BE2C (cell line): ENCODE measurements at regions not wholly inside any gene's neighbourhood (a gene's known extent, or its start where the extent isn't known, plus 50 kb on each side); places are given as distances from the start of the nearest gene placed in this dataset.

Experiments used
- DNase-seq: peaks from one replicate; pipeline ENCODE4 v3.0.0-alpha.2; 2020
- H3K27me3 ChIP-seq: fragments of 250-450 bp; sonication (Bioruptor Pico); 2 replicates; pipeline ENCODE4 v1.5.1; 2020; ENCODE audit warnings: mild to moderate bottlenecking
- H3K36me3 ChIP-seq: fragments of 250-450 bp; sonication (Bioruptor Pico); 2 replicates; pipeline ENCODE4 v1.5.1; 2020; ENCODE audit warnings: mild to moderate bottlenecking
- H3K4me1 ChIP-seq: fragments of 250-450 bp; sonication (Bioruptor Pico); 2 replicates; pipeline ENCODE4 v1.5.1; 2020
- H3K4me3 ChIP-seq: 2 replicates; pipeline ENCODE4 v1.5.1; 2011; ENCODE audit warnings: low read depth, low read length
- H3K9me3 ChIP-seq: fragments of 250-450 bp; sonication (Bioruptor Pico); 2 replicates; pipeline ENCODE4 v1.5.1; 2020
- TF ChIP-seq, protein P1 (sequence below): IDR thresholded peaks from 2 replicates; pipeline ENCODE4 v1.5.1; 2012; ENCODE audit warnings: mild to moderate bottlenecking, low read depth, low read length

DNA sequence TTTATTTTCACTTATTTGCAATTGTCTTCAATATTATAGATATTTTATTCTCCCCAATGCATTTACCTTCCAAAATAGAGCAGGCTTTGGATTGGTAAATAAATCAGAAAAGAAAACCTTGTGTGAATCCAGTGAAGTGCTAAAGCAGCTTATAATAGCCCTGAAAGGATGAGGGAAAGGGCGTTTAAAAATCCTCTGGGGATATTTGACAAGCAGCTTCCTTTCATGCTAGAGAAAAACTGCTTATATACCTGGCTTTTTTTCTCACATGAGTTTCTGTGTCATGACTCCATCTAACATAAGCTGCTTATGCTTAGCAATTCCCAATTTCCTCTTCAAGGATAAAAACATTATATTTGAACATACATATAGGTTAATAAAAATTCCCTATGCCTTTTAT is 221.6 kb upstream of the SEMA3E start:
- Histone ChIP-seq H3K4me1 (no peaks in the 10 kb centered on the region), H3K36me3 (no peaks in the 10 kb centered on the region), H3K27me3 (no peaks in the 10 kb centered on the region), H3K9me3 (no peaks in the 10 kb centered on the region), H3K4me3 (no peak overlapping the region)
- TF ChIP-seq, protein P1, sequence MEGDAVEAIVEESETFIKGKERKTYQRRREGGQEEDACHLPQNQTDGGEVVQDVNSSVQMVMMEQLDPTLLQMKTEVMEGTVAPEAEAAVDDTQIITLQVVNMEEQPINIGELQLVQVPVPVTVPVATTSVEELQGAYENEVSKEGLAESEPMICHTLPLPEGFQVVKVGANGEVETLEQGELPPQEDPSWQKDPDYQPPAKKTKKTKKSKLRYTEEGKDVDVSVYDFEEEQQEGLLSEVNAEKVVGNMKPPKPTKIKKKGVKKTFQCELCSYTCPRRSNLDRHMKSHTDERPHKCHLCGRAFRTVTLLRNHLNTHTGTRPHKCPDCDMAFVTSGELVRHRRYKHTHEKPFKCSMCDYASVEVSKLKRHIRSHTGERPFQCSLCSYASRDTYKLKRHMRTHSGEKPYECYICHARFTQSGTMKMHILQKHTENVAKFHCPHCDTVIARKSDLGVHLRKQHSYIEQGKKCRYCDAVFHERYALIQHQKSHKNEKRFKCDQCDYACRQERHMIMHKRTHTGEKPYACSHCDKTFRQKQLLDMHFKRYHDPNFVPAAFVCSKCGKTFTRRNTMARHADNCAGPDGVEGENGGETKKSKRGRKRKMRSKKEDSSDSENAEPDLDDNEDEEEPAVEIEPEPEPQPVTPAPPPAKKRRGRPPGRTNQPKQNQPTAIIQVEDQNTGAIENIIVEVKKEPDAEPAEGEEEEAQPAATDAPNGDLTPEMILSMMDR, result no peak
- no peak for DNase-seq

DNA sequence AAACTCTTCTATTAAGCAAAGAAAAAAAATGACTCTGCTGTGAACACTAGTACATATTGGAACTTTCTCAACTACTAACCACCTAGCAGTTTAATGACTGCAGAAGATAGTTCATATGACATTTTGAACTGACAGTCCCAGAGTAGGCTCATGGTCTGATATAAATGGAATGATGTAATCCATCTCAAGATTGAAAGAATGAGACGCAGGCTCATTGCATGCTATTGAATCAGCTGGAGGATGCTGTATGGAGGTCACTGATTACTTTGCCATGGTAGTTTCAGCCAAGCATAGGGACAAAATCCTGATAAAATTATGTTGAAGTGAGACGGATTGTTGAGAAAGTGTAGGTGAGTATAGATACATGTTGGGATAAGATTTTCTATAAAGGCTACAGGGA is 217.6 kb upstream of the SEMA3E start:
- TF ChIP-seq, protein P1, result no peak
- no peaks in the 10 kb centered on the region for H3K27me3 ChIP-seq
- DNase-seq, result no peak
- H3K9me3 ChIP-seq, result no peaks in the 10 kb centered on the region
- H3K4me1 ChIP-seq, result no peaks in the 10 kb centered on the region
- no peaks in the 10 kb centered on the region for H3K36me3 ChIP-seq
- no peak overlapping the region for H3K4me3 ChIP-seq

DNA sequence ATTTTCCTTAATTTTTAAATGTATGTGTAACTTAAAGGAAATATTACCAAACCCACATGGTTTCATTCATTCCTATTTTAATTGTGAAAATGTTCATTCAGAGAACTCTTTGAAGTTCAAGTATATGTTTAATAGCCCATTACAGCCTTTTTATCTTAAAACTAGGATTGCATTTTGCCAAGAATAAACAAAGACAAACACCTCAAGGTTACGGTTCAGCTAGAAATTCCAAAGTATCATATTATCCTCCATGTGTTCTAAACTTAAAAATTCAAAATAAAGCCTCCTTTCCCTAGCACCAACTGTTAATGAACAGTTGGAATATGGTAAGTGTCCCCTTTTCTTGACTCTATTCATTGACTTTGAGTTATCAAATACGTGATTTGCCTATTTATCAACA is 215.6 kb upstream of the SEMA3E start:
- no peaks in the 10 kb centered on the region for H3K36me3 ChIP-seq
- no peak overlapping the region for H3K4me3 ChIP-seq
- TF ChIP-seq, protein P1, result no peak
- no peaks in the 10 kb centered on the region for H3K9me3 ChIP-seq
- H3K27me3 ChIP-seq, result no peaks in the 10 kb centered on the region
- no peaks in the 10 kb centered on the region for H3K4me1 ChIP-seq
- no peak for DNase-seq

DNA sequence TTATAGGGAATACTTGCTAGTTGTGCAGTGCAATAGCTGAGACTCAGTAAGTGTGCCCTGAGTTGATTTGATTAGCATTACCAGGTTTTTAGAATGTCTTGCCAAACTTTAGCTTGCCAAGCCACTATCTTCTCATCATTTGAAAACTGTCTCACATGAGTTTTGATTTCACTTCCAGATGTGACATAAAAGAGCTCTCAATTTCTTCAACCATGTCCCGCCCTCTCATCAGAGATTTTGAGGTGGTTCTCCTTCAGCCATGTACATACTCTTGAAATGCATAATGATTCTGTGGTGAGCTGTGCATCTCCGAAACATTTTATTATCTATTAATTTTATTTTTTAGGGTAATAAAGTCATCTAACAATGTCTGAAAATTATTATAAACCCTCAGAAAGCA is 215.0 kb upstream of the SEMA3E start:
- H3K36me3 ChIP-seq, result no peaks in the 10 kb centered on the region
- TF ChIP-seq, protein P1, result no peak
- no peaks in the 10 kb centered on the region for H3K9me3 ChIP-seq
- no peak overlapping the region for H3K4me3 ChIP-seq
- H3K27me3 ChIP-seq, result no peaks in the 10 kb centered on the region
- no peaks in the 10 kb centered on the region for H3K4me1 ChIP-seq
- no peak for DNase-seq

DNA sequence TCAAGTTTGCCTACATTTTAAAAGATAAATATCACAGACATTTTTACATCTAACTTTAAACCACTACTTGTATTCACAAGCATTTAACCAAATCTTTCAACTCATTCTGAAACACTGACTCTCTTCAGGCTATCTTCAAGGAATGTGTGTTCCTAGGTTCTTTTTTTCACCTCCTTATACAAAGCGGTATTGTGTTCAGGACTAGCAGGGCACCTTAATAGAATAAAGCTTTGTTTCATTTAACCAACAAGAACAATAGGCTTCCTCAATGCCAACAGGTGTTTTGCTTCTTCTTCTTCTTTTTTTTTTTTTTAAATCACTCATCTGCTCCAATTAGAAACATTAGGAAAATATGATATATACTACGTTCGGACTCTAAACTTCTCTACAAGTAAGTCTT is 212.9 kb upstream of the SEMA3E start:
- no peaks in the 10 kb centered on the region for H3K4me1 ChIP-seq
- no peak for DNase-seq
- H3K9me3 ChIP-seq, result no peaks in the 10 kb centered on the region
- H3K4me3 ChIP-seq, result no peak overlapping the region
- H3K27me3 ChIP-seq, result no peaks in the 10 kb centered on the region
- H3K36me3 ChIP-seq, result no peaks in the 10 kb centered on the region
- TF ChIP-seq, protein P1, result no peak

DNA sequence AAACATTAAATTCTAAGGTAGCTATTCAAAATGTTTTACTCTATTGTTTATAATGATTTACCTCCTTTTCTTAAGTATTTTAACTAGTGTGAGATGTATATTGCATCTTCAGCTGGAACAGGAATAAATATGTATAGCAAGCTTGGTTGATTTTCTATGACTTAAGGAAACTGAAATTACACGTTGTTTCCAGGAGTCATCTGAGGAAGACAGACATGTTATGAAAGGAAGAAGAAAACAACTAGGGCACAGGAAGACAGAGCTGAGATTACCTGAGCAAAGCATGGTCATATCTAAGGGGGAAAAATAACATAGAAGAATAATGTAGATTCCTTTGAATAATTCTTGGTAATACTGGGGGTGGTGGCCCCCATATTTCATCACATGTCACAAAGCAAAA is 210.9 kb upstream of the SEMA3E start:
- TF ChIP-seq, protein P1, result no peak
- no peak overlapping the region for H3K4me3 ChIP-seq
- H3K9me3 ChIP-seq, result no peaks in the 10 kb centered on the region
- H3K4me1 ChIP-seq, result no peaks in the 10 kb centered on the region
- H3K36me3 ChIP-seq, result no peaks in the 10 kb centered on the region
- DNase-seq, result no peak
- no peaks in the 10 kb centered on the region for H3K27me3 ChIP-seq
